DMS53 (cell line): ENCODE measurements at regions not wholly inside any gene's neighbourhood (a gene's known extent, or its start where the extent isn't known, plus 50 kb on each side); places are given as distances from the start of the nearest gene placed in this dataset.

ENCODE experiments used
- DNase-seq: peaks from one replicate; lab custom pipeline; 2025; lab: John Stamatoyannopoulos, UW

DNA sequence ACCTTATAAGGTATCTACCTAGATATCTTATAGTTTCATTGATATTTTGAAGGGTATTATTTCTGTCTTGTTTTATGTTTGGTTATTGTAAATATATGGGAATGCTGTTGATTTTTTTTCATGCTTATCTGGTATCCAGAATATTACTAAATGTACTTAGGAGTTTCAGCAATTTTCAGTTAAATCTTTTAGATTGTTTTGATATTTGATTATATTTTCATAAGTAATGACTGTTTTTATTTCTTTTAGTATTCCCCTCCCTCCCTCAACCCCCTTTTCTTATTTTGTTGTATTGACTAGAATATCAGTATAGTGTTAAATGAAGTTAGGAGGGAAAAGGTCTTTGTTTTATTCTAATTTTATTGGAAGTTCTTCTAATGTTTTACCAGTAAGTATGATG is 344.4 kb upstream of the PROX1 start:
- no peak for DNase-seq

DNA sequence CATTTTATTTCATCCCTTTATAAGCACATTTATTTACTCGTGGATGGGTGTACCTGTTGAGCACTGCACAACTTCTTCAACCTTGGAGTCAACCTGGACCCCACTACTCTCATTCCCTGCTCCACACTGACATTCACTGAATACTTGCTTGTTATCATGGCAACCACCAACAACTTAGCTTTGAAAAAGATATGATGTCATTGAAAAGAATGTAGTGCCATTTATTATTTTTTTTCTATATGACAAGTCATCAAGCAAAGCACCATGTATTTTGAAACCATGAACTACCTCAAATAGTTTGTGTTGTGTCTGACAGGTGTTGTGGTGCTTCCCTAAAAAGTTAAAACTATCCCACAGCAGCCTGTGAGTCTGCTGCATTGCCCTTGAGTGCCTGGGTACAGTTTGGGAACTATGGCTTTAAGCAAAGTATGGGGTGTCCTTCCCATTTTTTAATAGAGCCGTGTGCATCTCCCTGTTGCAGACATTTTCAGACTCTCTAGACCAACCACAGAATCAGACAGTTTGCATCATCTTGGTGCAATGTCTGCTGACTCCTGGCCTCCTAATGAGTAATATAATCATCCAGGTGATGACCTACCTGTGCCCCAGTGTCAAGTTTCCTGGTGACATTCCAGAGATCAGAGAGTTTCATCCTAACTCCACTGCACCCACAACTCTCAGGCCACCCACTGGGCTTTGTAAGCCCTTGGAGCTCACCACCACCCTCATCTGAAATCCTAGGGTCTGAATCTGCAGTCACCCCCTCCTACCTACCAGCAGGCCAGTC is 339.7 kb upstream of the PROX1 start:
- DNase-seq: peak; percentile 68

DNA sequence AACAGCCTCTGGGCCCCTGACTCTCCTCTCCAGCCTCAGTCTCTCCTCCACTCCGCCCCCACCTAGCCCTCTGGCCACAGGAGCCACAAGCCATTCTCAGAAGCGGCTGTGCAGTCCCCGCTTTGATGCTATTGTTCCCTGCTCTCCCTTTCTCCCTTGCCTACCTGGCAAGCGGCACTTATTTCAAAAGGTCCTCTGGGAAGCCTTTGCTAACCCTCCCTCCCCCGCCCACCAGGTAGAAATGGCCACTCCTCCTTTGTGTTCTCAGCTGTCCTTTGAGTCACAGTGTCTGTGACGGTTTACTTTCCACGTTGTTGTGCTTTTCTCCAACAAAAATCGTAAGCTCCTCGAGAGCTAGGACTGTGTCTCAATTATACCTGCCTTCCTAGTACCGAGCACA is 338.4 kb upstream of the PROX1 start:
- peak; percentile 96 for DNase-seq

DNA sequence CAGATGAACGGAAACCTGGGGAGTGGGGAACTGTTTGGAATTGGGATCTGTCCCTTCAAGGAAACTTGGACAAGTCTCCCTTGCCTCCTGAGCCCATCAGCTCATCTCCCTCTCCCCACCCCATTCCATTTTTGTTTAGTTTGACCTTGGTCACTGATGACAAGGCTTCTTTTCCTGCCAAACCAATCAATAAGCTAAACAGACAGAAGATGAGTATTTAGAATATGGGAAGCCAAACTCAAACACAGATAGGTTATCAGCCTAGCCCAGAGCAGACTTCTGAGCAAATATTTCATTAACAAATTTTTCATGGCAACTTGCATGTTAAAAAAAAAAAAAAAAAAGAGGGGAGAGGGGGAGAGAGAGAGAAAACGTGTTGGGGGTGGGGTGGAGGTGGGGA is 337.2 kb upstream of the PROX1 start:
- DNase-seq: no peak

DNA sequence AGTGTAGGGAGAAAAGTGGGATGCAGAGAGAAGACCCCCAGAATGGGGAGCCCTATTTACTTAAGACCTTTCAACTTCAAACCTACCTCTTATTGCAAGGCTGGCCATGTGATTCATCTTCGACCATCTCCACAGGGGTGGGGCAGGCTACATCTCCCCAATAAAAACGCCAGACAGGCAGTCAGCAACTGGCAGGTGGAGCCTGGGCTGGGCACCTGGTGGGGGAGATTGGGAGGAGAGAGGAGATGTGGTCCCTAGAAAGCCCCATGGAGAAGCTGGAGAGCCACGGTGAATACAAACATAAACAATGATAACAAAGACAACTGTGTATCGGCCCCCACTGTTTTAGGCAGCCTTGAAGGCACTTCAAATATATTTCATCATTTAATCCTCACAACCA is 336.7 kb upstream of the PROX1 start:
- no peak for DNase-seq

DNA sequence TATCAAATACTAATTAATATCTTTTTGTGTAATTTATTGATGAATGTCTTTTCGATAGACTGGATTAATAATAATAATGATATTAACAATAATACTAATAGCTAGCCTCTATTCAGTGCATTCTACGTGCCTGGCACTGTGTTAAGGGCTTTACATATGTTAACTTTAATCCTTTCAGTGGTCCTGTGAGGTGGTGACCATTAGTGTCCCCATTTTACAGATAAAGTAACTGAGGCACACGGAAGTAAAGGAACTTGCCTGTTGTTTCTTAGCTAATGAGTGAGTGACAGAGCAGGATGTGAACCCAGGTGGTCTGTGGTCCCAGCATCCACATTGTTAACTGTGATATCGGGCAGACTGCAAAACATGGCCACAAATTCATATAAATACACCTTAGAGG is 335.7 kb upstream of the PROX1 start:
- no peak for DNase-seq

DNA sequence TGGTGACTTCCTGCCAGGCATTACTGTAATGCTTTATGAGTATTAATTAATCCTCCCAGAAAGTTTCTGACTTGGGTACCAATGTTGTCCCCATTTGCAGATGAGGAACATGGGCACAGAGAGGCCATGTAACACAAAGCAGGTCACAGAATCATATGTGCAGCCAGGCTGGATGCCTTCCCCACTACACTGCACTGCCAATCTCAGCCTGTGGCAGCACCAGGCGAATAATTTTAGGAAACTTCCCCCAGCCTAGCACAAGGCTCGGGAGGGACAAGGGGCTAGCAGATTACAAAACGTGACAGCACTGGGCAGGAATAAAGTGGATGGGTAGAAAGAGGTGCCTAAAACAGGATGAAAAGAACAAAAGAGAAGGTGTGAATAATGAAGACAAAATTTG is 331.7 kb upstream of the PROX1 start:
- DNase-seq: no peak

DNA sequence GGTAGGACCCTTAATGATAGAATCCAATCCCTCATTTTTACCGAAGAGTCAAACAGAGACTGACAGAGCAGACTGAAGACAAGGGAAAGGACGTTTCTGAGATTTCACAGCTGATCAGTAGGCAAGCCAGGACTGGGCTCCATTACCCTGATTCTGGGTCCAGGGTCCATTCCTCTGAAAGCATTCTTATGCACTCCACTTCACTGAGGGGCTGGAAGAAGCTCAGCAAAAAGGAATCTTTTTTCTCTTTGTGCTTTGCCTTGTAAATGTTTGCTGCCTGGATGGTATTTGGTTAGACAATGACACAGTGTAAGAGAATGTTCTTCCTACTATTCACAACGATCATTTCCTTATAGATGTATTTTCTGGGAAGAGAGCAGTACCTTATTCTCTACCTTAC is 331.3 kb upstream of the PROX1 start:
- no peak for DNase-seq

DNA sequence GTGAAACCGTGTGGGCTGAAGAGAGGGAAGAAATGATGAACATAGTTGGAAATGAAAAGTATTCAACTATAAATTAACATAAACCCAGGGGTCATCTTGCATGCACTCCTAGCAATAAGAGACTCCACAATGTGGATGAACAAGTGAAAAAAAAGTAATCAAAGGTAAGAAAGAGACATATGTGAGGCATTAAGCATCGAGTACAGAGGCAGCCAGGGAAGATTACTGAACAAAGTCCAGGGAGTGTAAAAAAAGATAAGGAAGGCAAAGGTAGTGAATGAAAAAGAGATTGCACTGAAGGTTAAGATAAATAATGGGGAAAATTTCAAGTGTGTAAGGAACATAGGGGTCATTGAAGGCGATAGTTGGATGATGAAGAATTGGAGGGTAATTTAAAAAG is 330.8 kb upstream of the PROX1 start:
- DNase-seq: no peak

DNA sequence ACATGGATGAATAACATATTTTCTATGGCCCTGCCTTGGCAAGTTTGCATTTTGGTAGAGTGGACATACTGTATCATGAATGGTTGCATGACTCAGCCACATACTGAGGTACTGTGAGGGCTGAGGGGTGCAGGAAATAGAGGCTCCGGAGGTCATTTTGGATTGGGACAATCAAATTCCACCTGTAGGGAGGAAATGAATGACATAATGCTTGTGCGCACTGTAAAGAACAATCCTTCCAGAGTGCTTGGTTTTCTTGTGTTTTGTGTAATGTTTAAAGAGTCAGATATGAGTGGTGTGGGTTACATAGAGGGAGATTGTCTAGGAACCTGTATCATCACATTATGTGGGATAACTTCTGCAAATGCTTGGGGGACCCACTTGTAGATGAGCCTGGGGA is 329.9 kb upstream of the PROX1 start:
- peak; percentile 59 for DNase-seq

DNA sequence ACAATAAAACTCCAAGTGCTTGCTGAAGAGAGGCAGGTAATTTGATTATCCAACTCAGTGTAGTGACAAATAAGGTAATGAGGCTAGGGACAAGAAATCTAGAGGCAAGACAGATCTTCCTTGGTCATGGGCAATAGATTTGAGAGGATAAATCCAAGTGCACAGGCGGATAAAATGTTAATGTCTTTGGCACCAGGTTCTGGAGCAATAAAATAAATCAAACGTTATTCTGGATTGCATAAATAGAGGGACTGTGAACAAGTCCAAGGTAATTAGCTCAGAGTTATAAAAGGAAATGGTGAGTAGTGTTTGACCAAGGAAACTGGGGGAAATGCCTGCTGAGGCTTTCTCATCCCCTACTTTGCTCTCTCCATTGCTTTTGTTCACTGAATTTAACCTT is 329.3 kb upstream of the PROX1 start:
- DNase-seq: no peak

DNA sequence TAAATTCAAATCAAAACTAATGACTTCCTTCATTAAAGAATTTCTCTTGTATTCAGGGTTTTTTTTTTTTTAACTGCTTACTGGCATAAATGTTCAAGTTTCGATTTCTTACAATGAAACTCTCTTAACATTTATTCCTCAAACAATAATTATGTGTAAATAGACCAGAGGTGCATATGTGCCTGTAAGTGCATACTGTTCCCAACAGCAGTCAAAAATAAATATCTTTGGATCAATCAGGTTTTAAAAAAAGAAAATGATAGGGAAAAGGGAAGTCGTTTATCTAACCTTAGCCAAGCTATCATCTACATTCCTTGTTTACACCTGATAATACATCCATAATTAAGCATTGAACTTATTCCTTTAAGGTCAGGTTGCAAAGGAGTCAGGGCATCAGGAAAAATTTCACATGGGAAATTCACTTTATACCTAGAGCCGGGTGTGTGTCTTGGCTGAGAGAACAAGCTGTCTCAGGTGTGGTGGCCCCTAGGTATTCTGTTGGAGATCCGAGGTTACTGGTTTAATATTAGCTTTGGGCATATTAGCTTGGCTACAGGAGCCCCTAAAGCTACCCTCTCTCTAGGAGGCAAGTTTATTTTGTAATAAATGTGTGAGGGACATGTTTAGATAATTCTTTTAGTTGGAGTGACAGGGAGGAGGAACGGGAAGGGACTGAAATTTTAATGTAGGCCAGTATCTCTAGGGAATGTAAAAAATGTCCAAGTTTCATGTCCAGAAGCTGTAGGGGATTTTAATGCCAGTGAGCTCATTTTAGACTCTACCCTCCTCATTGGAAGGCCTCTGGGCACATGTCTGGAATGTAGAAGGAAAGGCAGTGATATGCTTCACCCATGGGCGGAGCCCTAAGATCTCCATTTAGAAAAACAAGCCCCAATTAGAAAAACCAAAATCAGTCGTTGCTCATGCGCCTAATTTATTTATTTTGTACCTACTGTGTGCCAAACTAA is 327.9 kb upstream of the PROX1 start:
- DNase-seq: no peak

DNA sequence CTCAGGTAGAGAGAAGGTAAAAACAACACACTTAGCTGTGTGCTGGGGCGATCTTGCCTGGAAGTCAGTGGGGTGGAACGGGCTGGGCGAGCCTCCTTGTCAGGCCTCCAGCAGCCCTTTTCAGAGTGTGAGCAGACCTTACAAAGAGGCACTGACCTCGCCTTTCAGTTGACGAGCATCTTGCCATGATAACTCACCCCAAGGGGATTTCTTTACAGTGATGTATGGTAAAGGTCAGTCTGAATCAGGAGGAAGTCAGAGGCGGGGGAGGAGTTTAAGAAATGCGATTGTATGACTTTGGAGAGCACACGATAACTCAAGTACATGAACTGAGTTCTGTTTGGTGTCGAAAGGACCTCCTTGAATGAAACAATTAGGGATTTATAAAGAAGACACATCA is 326.5 kb upstream of the PROX1 start:
- DNase-seq: no peak

DNA sequence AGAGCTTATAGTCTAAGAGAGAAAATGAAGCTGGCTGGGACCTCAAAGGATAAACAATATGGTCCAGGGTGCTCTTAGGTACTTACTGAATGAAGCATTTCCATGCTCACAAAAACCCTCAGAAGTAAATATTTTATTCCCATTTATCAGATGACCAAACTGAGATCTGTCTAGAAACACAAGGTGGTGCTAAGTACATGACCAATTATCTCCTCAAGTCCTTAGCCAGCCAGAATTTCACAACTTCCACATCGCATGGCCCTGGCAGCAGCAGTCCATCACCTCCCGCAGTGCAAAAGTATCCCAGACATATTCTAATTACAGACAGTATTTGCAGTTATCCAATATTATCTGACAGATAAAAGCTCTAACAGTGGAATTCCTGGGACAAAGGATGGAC is 321.7 kb upstream of the PROX1 start:
- DNase-seq: peak; percentile 50

DNA sequence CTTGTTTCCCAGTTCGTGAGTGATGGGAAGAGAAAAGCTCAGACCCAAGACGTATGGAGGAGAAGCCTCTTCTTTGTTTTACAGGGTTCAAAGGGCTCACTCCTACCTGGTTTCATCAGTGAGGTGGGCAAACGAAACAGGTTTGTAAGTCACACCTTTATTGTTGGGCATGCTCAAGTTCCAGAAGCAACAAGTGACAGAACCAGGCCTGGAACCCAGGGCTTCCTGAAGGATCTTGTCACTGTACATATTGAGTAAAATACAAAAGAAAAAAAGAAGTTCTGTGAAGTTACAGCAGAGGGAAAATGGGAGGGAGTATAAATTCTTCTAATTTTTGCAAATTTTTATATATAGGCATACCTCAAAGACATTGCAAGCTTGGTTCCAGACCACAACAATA is 320.9 kb upstream of the PROX1 start:
- DNase-seq: no peak

DNA sequence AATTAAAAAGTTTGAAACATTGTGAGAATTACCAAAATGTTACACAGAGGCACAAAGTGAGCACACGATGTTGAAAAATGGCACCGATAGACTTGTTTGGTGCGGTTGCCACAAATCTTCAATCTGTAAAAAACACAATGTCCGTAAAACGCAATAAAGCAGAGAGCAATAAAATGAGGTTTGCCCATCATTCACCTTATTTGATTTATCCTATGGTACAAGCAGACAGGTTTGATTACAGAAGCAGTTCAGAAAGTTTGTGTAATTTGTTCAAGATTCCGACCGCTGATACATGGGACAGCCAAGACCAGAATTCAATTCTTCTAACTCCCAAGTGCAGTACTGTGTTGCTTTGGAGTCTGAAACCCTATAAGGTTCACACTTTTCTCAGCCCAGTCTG is 318.3 kb upstream of the PROX1 start:
- no peak for DNase-seq

DNA sequence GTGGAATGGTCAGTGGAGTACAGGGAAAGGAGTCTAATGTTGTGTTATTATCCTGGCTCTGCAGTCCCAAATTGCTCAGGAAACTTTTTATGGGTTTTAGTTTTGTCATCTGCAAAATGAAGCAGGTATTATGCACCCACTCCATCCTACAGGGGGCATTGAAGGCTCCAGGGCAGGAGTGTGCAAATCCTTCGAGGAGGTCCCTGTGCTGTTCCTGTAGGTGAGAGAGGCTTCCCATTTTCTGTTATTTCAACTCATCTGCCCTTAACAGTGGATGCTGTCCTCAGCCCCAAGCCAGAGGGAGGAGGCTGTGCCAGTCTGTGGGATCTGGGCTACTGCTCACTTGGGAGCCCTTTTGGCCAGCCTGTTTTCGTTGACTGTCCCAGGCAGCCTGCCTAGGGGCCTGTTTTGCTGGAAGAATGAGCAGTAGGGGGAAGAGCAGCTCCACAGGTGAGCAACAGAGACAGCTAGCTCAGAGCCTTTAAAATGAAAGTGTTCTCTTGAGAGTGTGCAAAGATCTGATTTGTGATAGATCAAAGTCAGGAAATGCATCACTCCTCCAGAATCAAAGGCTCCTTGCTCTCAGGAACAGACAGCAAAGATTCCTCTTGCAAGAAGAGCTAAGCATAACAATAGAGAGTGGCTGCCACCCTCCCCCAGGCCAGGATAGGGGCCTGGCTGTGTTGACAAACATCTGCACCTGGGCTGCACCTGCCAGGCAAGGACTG is 317.6 kb upstream of the PROX1 start:
- DNase-seq: peak; percentile 100

DNA sequence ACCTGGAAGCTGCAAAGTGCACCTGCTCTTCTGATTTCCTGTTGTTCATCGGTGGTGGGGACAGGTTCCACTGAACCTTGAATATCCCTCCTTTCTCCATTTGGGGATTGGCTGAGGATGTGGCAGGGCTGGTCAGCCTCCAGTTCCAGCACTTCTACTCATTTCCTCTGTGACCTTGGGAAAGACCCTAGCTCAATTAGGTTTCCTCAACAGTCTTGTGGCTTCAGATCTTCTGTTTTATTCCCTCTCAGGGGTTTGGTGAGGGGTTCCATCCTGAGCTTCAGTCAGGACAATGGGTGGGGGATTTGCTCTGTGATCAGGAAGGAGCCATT is 317.1 kb upstream of the PROX1 start:
- no peak for DNase-seq

DNA sequence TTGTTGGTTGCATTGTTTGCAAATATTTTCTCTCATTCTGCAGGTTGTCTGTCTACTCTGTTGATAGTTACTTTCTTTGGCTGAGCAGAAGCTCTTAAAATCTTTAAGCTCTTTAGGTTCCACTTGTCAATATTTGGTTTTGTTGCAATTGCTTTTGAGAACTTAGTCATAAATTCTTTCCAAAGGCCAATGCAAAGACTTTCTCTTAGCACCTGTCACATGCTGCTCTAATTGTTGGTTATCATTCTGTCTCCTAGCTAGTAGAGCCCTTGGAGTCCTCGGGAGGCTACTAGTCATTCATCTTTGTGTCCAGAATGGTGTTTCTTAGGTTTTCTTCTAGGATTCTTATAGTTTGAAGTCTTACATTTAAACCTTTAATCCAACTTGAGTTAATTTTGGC is 312.7 kb upstream of the PROX1 start:
- DNase-seq: no peak

DNA sequence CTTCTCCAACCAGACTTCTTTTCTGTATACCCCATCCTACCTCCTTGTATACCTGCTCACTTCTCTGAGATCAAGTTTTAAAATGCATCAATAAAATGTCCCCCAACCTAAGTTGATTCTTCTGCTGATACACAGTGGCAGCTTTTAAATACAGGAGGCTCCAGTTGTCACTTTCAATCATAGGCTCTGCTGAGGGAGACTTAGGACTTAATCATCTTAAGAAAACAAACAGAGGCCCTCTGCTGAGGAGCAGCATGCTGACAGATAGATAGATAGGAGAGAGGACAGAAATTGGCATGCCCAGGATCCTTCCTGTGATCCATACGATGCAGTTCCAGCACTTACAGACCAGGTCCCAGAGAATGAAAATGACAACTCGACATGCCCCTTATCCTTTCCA is 311.0 kb upstream of the PROX1 start:
- DNase-seq: no peak

DNA sequence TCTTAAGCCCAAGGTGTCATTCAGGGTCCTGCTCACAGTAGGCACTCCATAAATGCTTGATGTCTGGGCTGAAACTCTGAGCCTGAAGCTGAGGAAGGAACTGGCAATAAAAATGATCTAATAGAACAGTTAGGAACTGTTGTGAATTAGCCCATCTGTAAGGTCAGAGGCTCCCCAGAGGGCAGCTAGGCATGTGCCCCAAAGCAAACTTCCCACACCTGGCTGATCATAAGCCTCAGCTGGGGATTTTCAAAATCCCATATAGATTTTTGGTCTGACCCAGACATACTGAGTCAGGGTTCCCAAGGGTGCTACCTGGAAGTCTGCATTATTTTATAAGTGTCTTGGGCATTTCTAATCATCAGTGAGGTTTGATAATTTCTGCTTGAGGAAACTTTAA is 309.4 kb upstream of the PROX1 start:
- DNase-seq: no peak

DNA sequence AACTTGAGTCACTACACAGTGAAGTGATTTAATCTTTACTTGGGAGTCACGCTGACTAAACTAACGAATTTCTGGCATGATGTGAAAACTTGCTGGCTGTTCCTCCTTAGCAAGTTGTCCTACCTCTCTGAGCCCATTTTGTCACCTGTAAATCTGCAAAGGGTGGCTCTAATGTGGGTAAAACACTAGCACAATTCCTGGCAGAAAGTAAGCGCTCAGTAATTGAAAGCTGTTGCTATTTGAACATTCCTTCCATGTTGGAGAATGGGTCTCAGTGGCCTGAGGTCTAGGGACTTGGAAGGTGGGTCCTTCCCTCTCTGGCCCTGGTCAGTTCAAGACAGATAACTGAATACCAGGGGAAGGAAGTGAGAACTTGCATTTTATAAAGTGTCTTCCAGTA is 309.0 kb upstream of the PROX1 start:
- no peak for DNase-seq

DNA sequence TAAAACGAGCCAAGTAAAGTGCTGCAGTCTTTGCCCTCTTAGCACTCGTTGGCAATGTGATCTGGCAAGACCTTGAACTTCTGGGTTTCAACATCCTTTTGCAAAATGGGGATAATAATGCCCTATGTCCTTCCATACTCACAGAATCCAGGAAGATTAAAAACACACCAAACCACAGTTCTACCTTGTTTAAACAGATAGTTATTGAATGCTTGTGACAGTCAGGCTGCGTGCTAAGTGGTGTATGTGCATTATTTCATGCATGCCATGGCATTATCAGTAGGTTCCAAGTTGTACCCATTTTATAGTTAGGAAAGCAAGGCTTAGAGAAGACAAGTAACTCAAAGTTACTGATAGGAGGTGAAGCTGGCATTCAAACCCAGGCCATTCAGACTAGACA is 308.6 kb upstream of the PROX1 start:
- DNase-seq: no peak
